H9 (cell line): ENCODE measurements at regions not wholly inside any gene's neighbourhood (a gene's known extent, or its start where the extent isn't known, plus 50 kb on each side); places are given as distances from the start of the nearest gene placed in this dataset.

Experiments used
- DNase-seq: peaks from one replicate; pipeline ENCODE4 v3.0.0-alpha.2; 2017
- H2AFZ ChIP-seq: one replicate; pipeline ENCODE4 v1.6.1; 2013; ENCODE audit warnings: mild to moderate bottlenecking, low read length, control low read depth, moderate library complexity
- H2AK5ac ChIP-seq: 2 replicates; pipeline ENCODE4 v1.6.1; 2013; ENCODE audit warnings: low read length, control low read depth, mixed read lengths; ENCODE audit not compliant: insufficient read length
- H2BK120ac ChIP-seq: one replicate; pipeline ENCODE4 v1.6.1; 2013; ENCODE audit warnings: low read depth, mild to moderate bottlenecking, low read length, control low read depth, inconsistent platforms; ENCODE audit not compliant: poor library complexity, severe bottlenecking
- H2BK12ac ChIP-seq: 2 replicates; pipeline ENCODE4 v1.6.1; 2013; ENCODE audit warnings: low read length, control low read depth, mixed read lengths, low read depth; ENCODE audit not compliant: insufficient read length
- H2BK15ac ChIP-seq: 2 replicates; pipeline ENCODE4 v1.6.1; 2013; ENCODE audit warnings: low read depth, low read length, control low read depth
- H2BK20ac ChIP-seq: one replicate; pipeline ENCODE4 v1.6.1; 2013; ENCODE audit warnings: low read depth, mild to moderate bottlenecking, low read length, control low read depth, inconsistent platforms; ENCODE audit not compliant: poor library complexity, severe bottlenecking
- H2BK5ac ChIP-seq: 2 replicates; pipeline ENCODE4 v1.6.1; 2013; ENCODE audit warnings: low read length, control low read depth, mixed read lengths; ENCODE audit not compliant: insufficient read length
- H3K14ac ChIP-seq: 2 replicates; pipeline ENCODE4 v1.6.1; 2013; ENCODE audit warnings: low read length, control low read depth; ENCODE audit not compliant: insufficient read depth
- H3K18ac ChIP-seq: 2 replicates; pipeline ENCODE4 v1.6.1; 2013; ENCODE audit warnings: low read depth, mild to moderate bottlenecking, mixed read lengths, low read length, control low read depth; ENCODE audit not compliant: insufficient read length
- H3K23ac ChIP-seq: 2 replicates; pipeline ENCODE4 v1.6.1; 2013; ENCODE audit warnings: low read length, control low read depth, mixed read lengths, low read depth; ENCODE audit not compliant: insufficient read length
- H3K23me2 ChIP-seq: 2 replicates; pipeline ENCODE4 v1.6.1; 2013; ENCODE audit warnings: low read depth, mild to moderate bottlenecking, mixed read lengths, low read length, control low read depth; ENCODE audit not compliant: insufficient read length, poor library complexity, severe bottlenecking
- H3K27ac ChIP-seq: 2 replicates; pipeline ENCODE4 v1.5.1; 2013; ENCODE audit warnings: low read length, control low read depth, mixed read lengths, low read depth; ENCODE audit not compliant: insufficient read length
- H3K27me3 ChIP-seq: 2 replicates; pipeline ENCODE4 v1.6.1; 2013; ENCODE audit warnings: low read length, control low read depth, inconsistent platforms; ENCODE audit not compliant: insufficient read depth
- H3K4ac ChIP-seq: 2 replicates; pipeline ENCODE4 v1.6.1; 2013; ENCODE audit warnings: low read depth, mild to moderate bottlenecking, control low read depth, inconsistent platforms, low read length, moderate library complexity
- H3K4me1 ChIP-seq: 2 replicates; pipeline ENCODE4 v1.6.1; 2013; ENCODE audit warnings: low read length, control low read depth, inconsistent platforms; ENCODE audit not compliant: insufficient read depth
- H3K4me2 ChIP-seq: 2 replicates; pipeline ENCODE4 v1.6.1; 2013; ENCODE audit warnings: low read length, control low read depth, mixed read lengths; ENCODE audit not compliant: insufficient read length, insufficient read depth
- H3K56ac ChIP-seq: 2 replicates; pipeline ENCODE4 v1.6.1; 2013; ENCODE audit warnings: low read depth, mild to moderate bottlenecking, mixed read lengths, low read length, control low read depth; ENCODE audit not compliant: insufficient read length
- H3K79me1 ChIP-seq: 2 replicates; pipeline ENCODE4 v1.6.1; 2013; ENCODE audit warnings: low read depth, mild to moderate bottlenecking, moderate library complexity, low read length, control low read depth, inconsistent platforms; ENCODE audit not compliant: insufficient read depth, poor library complexity, severe bottlenecking
- H3K79me2 ChIP-seq: 2 replicates; pipeline ENCODE4 v1.6.1; 2013; ENCODE audit warnings: low read length, control low read depth, inconsistent platforms; ENCODE audit not compliant: insufficient read depth
- H3K9ac ChIP-seq: 2 replicates; pipeline ENCODE4 v1.6.1; 2013; ENCODE audit warnings: low read length, control low read depth, mixed read lengths; ENCODE audit not compliant: insufficient read length; ENCODE audit errors: extremely low read depth
- H3K9me3 ChIP-seq: one replicate; pipeline ENCODE4 v1.6.1; 2013; ENCODE audit warnings: low read depth, low read length, inconsistent platforms; ENCODE audit not compliant: control insufficient read depth
- H3T11ph ChIP-seq: one replicate; pipeline ENCODE4 v1.6.1; 2013; ENCODE audit warnings: mild to moderate bottlenecking, low read length, control low read depth, inconsistent platforms
- H4K20me1 ChIP-seq: one replicate; pipeline ENCODE4 v1.6.1; 2013; ENCODE audit not compliant: control insufficient read depth, insufficient read length, insufficient read depth
- H4K5ac ChIP-seq: 2 replicates; pipeline ENCODE4 v1.6.1; 2013; ENCODE audit warnings: low read depth, mild to moderate bottlenecking, mixed read lengths, low read length, control low read depth; ENCODE audit not compliant: insufficient read length
- H4K8ac ChIP-seq: replicated peaks from 2 replicates; pipeline ENCODE4 v1.6.1; 2013; ENCODE audit warnings: low read length, control low read depth, mixed read lengths, low read depth; ENCODE audit not compliant: insufficient read length
- H4K91ac ChIP-seq: 2 replicates; pipeline ENCODE4 v1.6.1; 2013; ENCODE audit warnings: low read depth, mild to moderate bottlenecking, moderate library complexity, mixed read lengths, low read length, control low read depth; ENCODE audit not compliant: insufficient read length
- H3K27ac Mint-ChIP-seq, 3 experiments: 2 replicates in 2 of 3; 3 replicates in 1 of 3; pipeline ENCODE4 v1.8.0; 2020 to 2021; ENCODE audit warnings: mixed read lengths in 3 of 3, mild to moderate bottlenecking in 1 of 3, moderate library complexity in 1 of 3
- H3K27me3 Mint-ChIP-seq: 2 replicates; pipeline ENCODE4 v1.8.0; 2021; ENCODE audit warnings: low read depth, mild to moderate bottlenecking, moderate library complexity, mixed read lengths
- H3K36me3 Mint-ChIP-seq, 3 experiments: 2 replicates in 2 of 3; 3 replicates in 1 of 3; pipeline ENCODE4 v1.8.0; 2020 to 2021; ENCODE audit warnings: low read depth in 3 of 3, mixed read lengths in 3 of 3; ENCODE audit not compliant: insufficient read depth in 1 of 3
- H3K4me1 Mint-ChIP-seq, 2 experiments: 2 replicates each; pipeline ENCODE4 v1.8.0; 2020; ENCODE audit warnings: mixed read lengths in 2 of 2
- H3K4me3 Mint-ChIP-seq, 2 experiments: 2 replicates in 1 of 2; 3 replicates in 1 of 2; pipeline ENCODE4 v1.8.0; 2020 to 2021; ENCODE audit warnings: mild to moderate bottlenecking in 2 of 2, mixed read lengths in 2 of 2, moderate library complexity in 1 of 2
- H3K9me3 Mint-ChIP-seq, 2 experiments: 2 replicates in 1 of 2; 3 replicates in 1 of 2; pipeline ENCODE4 v1.8.0; 2020; ENCODE audit warnings: mild to moderate bottlenecking in 2 of 2, mixed read lengths in 2 of 2, moderate library complexity in 1 of 2
- WGBS: extraction: QIAGEN DNeasy Blood & Tissue Kit; methylation state at CpG from one replicate; pipeline ENCODE4 v1.1.7; 2013; ENCODE audit warnings: missing lambda C conversion rate, low lambda C conversion rate, mixed read lengths; ENCODE audit not compliant: insufficient read length; ENCODE audit errors: extremely low coverage; 5-methylcytosine and 5-hydroxymethylcytosine counted together
- TF ChIP-seq, protein P1 (sequence below): fragments of 200-600 bp; sonication (generic); conservative IDR thresholded peaks from 3 replicates; pipeline ENCODE4 v1.8.0; 2021; ENCODE audit warnings: antibody characterized with exemption, mild to moderate bottlenecking

GRCh38 chr10:65112573-65112972 lies 1591.4 kb downstream of the REEP3 start:
- Mint-ChIP-seq H3K27me3 (no peaks in the 10 kb centered on the region; the same call in 1 of the 2 replicates), H3K27ac (no peak overlapping the region), H3K36me3 (peaks cover 0 to 2% (median 0%) of the 10 kb centered on the region in 3 experiments; a peak in 2 of 7 replicates), H3K9me3 (peaks cover 0 to 2% of the 10 kb centered on the region in 2 experiments; a peak in 3 of 5 replicates), H3K4me1 (no peaks in the 10 kb centered on the region), H3K4me3 (no peak overlapping the region)
- Histone ChIP-seq H3K9me3 (no peaks in the 10 kb centered on the region), H4K91ac (no peak overlapping the region), H3K79me2 (no peaks in the 10 kb centered on the region), H3K14ac (no peak overlapping the region), H2AFZ (no peak overlapping the region), H3K4me1 (no peaks in the 10 kb centered on the region), H3K4ac (no peak overlapping the region), H2BK15ac (no peak overlapping the region), H3K79me1 (no peaks in the 10 kb centered on the region), H2BK12ac (no peak overlapping the region), H2BK120ac (no peak overlapping the region), H4K8ac (no peak overlapping the region), H3K27ac (no peak overlapping the region), H3K56ac (no peak overlapping the region), H3K4me2 (no peak overlapping the region), H4K5ac (no peak overlapping the region), H3K23ac (no peak overlapping the region), H3K23me2 (no peaks in the 10 kb centered on the region), H2BK20ac (no peak overlapping the region), H3T11ph (no peak overlapping the region), H4K20me1 (no peaks in the 10 kb centered on the region), H2AK5ac (no peak overlapping the region), H3K27me3 (no peaks in the 10 kb centered on the region), H3K9ac (no peak overlapping the region), H3K18ac (no peak overlapping the region), H2BK5ac (no peak overlapping the region)
- no CpG with 5 or more reads among the region's 4 CpGs for WGBS
- DNase-seq, result no peak
- TF ChIP-seq, protein P1, sequence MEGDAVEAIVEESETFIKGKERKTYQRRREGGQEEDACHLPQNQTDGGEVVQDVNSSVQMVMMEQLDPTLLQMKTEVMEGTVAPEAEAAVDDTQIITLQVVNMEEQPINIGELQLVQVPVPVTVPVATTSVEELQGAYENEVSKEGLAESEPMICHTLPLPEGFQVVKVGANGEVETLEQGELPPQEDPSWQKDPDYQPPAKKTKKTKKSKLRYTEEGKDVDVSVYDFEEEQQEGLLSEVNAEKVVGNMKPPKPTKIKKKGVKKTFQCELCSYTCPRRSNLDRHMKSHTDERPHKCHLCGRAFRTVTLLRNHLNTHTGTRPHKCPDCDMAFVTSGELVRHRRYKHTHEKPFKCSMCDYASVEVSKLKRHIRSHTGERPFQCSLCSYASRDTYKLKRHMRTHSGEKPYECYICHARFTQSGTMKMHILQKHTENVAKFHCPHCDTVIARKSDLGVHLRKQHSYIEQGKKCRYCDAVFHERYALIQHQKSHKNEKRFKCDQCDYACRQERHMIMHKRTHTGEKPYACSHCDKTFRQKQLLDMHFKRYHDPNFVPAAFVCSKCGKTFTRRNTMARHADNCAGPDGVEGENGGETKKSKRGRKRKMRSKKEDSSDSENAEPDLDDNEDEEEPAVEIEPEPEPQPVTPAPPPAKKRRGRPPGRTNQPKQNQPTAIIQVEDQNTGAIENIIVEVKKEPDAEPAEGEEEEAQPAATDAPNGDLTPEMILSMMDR, result no peak
